Neural cell (in vitro differentiated cells): ENCODE measurements at regions not wholly inside any gene's neighbourhood (a gene's known extent, or its start where the extent isn't known, plus 50 kb on each side); places are given as distances from the start of the nearest gene placed in this dataset.

Experiments used
- CTCF ChIP-seq: fragments of 450-650 bp; IDR thresholded peaks from 2 replicates; pipeline ENCODE4 v1.5.1; 2014; ENCODE audit warnings: antibody characterized with exemption, mild to moderate bottlenecking, moderate library complexity; ENCODE audit not compliant: poor library complexity, severe bottlenecking
- EP300 ChIP-seq: fragments of 450-650 bp; conservative IDR thresholded peaks from 2 replicates; pipeline ENCODE4 v1.6.1; 2014; ENCODE audit warnings: antibody characterized with exemption, mild to moderate bottlenecking, moderate library complexity; ENCODE audit not compliant: poor library complexity, severe bottlenecking
- EZH2 ChIP-seq: fragments of 200-600, 300-800 bp; shearing (Covaris generic), sonication (generic); IDR thresholded peaks from 2 replicates; pipeline ENCODE4 v1.6.1; 2014; ENCODE audit warnings: antibody characterized with exemption, low read length, borderline replicate concordance, mild to moderate bottlenecking; ENCODE audit not compliant: insufficient read depth, poor library complexity, severe bottlenecking
- MXI1 ChIP-seq: fragments of 450-650 bp; conservative IDR thresholded peaks from 2 replicates; pipeline ENCODE4 v1.6.1; 2014; ENCODE audit warnings: antibody characterized with exemption, mild to moderate bottlenecking; ENCODE audit not compliant: poor library complexity, severe bottlenecking
- POLR2AphosphoS5 ChIP-seq: IDR thresholded peaks from 2 replicates; pipeline ENCODE4 v1.6.1; 2012
- REST ChIP-seq: IDR thresholded peaks from 2 replicates; pipeline ENCODE4 v1.6.1; 2012; ENCODE audit warnings: borderline replicate concordance
- SMC3 ChIP-seq: fragments of 450-650 bp; conservative IDR thresholded peaks from 2 replicates; pipeline ENCODE4 v1.6.1; 2014; ENCODE audit warnings: antibody characterized with exemption, mild to moderate bottlenecking, moderate library complexity; ENCODE audit not compliant: poor library complexity
- TAF1 ChIP-seq: IDR thresholded peaks from 2 replicates; pipeline ENCODE4 v1.6.1; 2012; ENCODE audit warnings: low read depth

GRCh38 chr17:33695431-33695830, 402.3 kb upstream of the ASIC2 start:
- TF ChIP-seq CTCF (no peak), EZH2 (no peak), EP300 (no peak), TAF1 (no peak), POLR2AphosphoS5 (no peak), SMC3 (no peak), REST (no peak), MXI1 (no peak)
